DMS53 (cell line): ENCODE measurements at regions not wholly inside any gene's neighbourhood (a gene's known extent, or its start where the extent isn't known, plus 50 kb on each side); places are given as distances from the start of the nearest gene placed in this dataset.

Experiments
- DNase-seq: peaks from one replicate; lab custom pipeline; 2025; lab: John Stamatoyannopoulos, UW

- DNase-seq = no peak
These were observed 182.0 kb downstream of the GPX5 start for GRCh38 chr6:28707387-28708282.

GRCh38 chr6:28709478-28710349 is 184.0 kb downstream of the GPX5 start:
- no peak for DNase-seq

GRCh38 chr6:28710466-28711191 is 184.9 kb downstream of the GPX5 start:
- peak; percentile 22 for DNase-seq

- no peak for DNase-seq
These were observed 185.6 kb downstream of the GPX5 start for GRCh38 chr6:28711325-28711724.

GRCh38 chr6:28711788-28712341 is 186.2 kb downstream of the GPX5 start:
- DNase-seq = no peak

- no peak for DNase-seq
These were observed 187.3 kb downstream of the GPX5 start for GRCh38 chr6:28712982-28713381.

GRCh38 chr6:28719275-28719940 is 193.7 kb downstream of the GPX5 start:
- peak; percentile 20 for DNase-seq

- DNase-seq = no peak
These were observed 194.9 kb downstream of the GPX5 start for GRCh38 chr6:28720357-28721231.

- no peak for DNase-seq
These were observed 195.7 kb downstream of the GPX5 start for GRCh38 chr6:28721372-28721771.

GRCh38 chr6:28724395-28724794 is 198.7 kb downstream of the GPX5 start:
- no peak for DNase-seq

GRCh38 chr6:28725274-28725809 is 198.4 kb downstream of the TRIM27 start:
- DNase-seq = no peak

- peak; percentile 6 for DNase-seq
These were observed 197.9 kb downstream of the TRIM27 start for GRCh38 chr6:28725890-28726348.

GRCh38 chr6:28726569-28727309 is 197.0 kb downstream of the TRIM27 start:
- no peak for DNase-seq

GRCh38 chr6:28727559-28728211 is 196.1 kb downstream of the TRIM27 start:
- no peak for DNase-seq

- no peak for DNase-seq
These were observed 194.0 kb downstream of the TRIM27 start for GRCh38 chr6:28729501-28730402.

GRCh38 chr6:28732052-28732451 is 191.7 kb downstream of the TRIM27 start:
- DNase-seq = no peak

- DNase-seq = no peak
These were observed 189.3 kb downstream of the TRIM27 start for GRCh38 chr6:28734443-28734959.
